ENCODE measurements at regions not wholly inside any gene's neighbourhood (a gene's known extent, or its start where the extent isn't known, plus 50 kb on each side); places are given as distances from the start of the nearest gene placed in this dataset.

- no peak for ATAC-seq
- Histone ChIP-seq H3K36me3 (ENCODE audit: control insufficient read depth in 2 of 3, insufficient read depth in 3 of 3, low read length in 3 of 3) (no peaks in the 10 kb centered on the region), H3K4me1 (ENCODE audit: control insufficient read depth in 2 of 2, insufficient read depth in 2 of 2, low read length in 2 of 2) (no peaks in the 10 kb centered on the region), H3K9me3 (ENCODE audit: control insufficient read depth in 2 of 3, low read length in 3 of 3) (no peaks in the 10 kb centered on the region), H3K4me3 (ENCODE audit: low read length) (no peak overlapping the region), H3K27ac (ENCODE audit: low read depth, low read length) (no peak overlapping the region), H3K27me3 (ENCODE audit: control insufficient read depth in 2 of 2, insufficient read depth in 2 of 2, low read length in 2 of 2) (no peaks in the 10 kb centered on the region)
- H3K27me3 Mint-ChIP-seq = peaks cover 0 to 4% (median 0%) of the 10 kb centered on the region in 5 donors
- DNase-seq = no peak
- ChIA-PET POLR2A (no interaction called here), CTCF (no interaction called here)
- intact Hi-C loops (cut with micrococcal nuclease) = no loop called here
- no peaks in the 10 kb centered on the region for H3K4me1 Mint-ChIP-seq
- peaks cover 0 to 7% (median 0%) of the 10 kb centered on the region in 11 donors for H3K9me3 Mint-ChIP-seq
- no peak overlapping the region for H3K4me3 Mint-ChIP-seq
- no peaks in the 10 kb centered on the region for H3K36me3 Mint-ChIP-seq
- no peak overlapping the region for H3K27ac Mint-ChIP-seq
These were observed 137.9 kb downstream of the SLC7A11 start for GRCh38 chr4:138104284-138104680.

DNA sequence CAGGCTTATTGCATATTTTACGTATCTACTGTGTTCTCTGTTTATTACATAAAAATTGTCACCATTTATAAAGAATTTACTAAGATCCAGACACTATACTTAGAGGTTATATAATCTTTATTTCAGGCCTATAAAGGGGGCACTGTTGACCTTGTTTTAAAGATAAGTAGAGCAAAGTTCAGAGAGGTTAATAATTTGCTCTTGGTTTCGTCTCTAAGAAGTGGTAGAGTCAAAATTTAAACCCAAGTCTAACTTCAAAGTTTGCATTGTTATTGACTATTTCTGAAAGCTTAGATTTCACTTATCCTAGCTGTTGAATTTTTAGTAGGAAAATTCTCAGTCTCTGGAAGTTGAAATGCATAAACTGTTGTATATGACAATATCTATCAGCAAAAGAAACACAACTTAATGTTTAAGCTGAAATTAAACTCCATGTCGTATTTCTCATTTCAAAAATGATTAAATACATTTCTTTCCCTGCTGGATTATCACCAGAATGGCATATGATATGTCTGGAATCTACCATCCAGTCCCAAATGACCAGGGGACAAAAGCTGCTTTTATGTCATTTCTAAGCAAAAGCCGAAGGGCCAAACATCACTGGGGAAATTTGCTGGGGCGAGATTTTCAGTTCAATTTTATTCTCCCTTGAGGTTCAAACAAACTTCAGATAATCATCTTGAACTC lies 138.4 kb downstream of the SLC7A11 start:
- ATAC-seq (no peak), DNase-seq (no peak)
- Histone ChIP-seq H3K27ac (ENCODE audit: low read depth, low read length) (no peak overlapping the region), H3K4me3 (ENCODE audit: low read length) (no peak overlapping the region), H3K27me3 (ENCODE audit: control insufficient read depth in 2 of 2, insufficient read depth in 2 of 2, low read length in 2 of 2) (no peaks in the 10 kb centered on the region), H3K9me3 (ENCODE audit: control insufficient read depth in 2 of 3, low read length in 3 of 3) (no peaks in the 10 kb centered on the region), H3K4me1 (ENCODE audit: control insufficient read depth in 2 of 2, insufficient read depth in 2 of 2, low read length in 2 of 2) (no peaks in the 10 kb centered on the region), H3K36me3 (ENCODE audit: control insufficient read depth in 2 of 3, insufficient read depth in 3 of 3, low read length in 3 of 3) (no peaks in the 10 kb centered on the region)
- intact Hi-C loops (cut with micrococcal nuclease) = no loop called here
- Mint-ChIP-seq H3K27ac (no peak overlapping the region), H3K4me1 (no peaks in the 10 kb centered on the region), H3K36me3 (no peaks in the 10 kb centered on the region), H3K4me3 (no peak overlapping the region), H3K9me3 (peaks cover 0 to 6% (median 0%) of the 10 kb centered on the region in 11 donors), H3K27me3 (peaks cover 0 to 4% (median 0%) of the 10 kb centered on the region in 5 donors)
- ChIA-PET POLR2A (no interaction called here), CTCF (no interaction called here)

DNA sequence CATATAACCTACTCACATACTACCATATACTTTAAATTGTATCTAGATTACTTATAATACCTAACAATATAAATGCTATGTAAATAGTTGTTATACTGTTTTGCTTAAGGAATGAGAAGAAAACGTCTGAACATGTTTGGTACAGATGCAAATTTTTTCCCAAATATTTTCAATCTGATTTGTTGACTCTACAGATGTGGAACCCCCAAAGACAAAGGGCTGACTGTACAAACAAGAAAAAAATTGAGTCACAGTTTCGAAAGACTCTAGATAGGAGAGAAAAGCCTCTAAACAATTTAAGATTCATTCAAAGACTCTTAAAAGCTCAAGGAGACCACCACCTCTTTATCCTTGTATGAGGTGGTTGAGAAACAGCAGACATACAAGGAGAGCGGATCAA lies 142.8 kb downstream of the SLC7A11 start:
- H3K27ac Mint-ChIP-seq = no peak overlapping the region
- Histone ChIP-seq H3K36me3 (ENCODE audit: control insufficient read depth in 2 of 3, insufficient read depth in 3 of 3, low read length in 3 of 3) (no peaks in the 10 kb centered on the region), H3K4me1 (ENCODE audit: control insufficient read depth in 2 of 2, insufficient read depth in 2 of 2, low read length in 2 of 2) (no peaks in the 10 kb centered on the region), H3K27ac (ENCODE audit: low read depth, low read length) (no peak overlapping the region), H3K27me3 (ENCODE audit: control insufficient read depth in 2 of 2, insufficient read depth in 2 of 2, low read length in 2 of 2) (no peaks in the 10 kb centered on the region), H3K4me3 (ENCODE audit: low read length) (no peak overlapping the region), H3K9me3 (ENCODE audit: control insufficient read depth in 2 of 3, low read length in 3 of 3) (no peaks in the 10 kb centered on the region)
- ChIA-PET CTCF (no interaction called here), POLR2A (no interaction called here)
- no peaks in the 10 kb centered on the region for H3K4me1 Mint-ChIP-seq
- H3K36me3 Mint-ChIP-seq = no peaks in the 10 kb centered on the region
- H3K27me3 Mint-ChIP-seq = no peaks in the 10 kb centered on the region
- ATAC-seq = no peak
- intact Hi-C loops (cut with micrococcal nuclease) = loop anchor here in 1 of 2 donors (10.0 kb wide), 1 partner anchor 155 kb away; no protein-coding TSS in a partner anchor
- DNase-seq = no peak
- no peaks in the 10 kb centered on the region for H3K9me3 Mint-ChIP-seq
- H3K4me3 Mint-ChIP-seq = no peak overlapping the region

- H3K27me3 ChIP-seq (ENCODE audit: control insufficient read depth in 2 of 2, insufficient read depth in 2 of 2, low read length in 2 of 2) = no peaks in the 10 kb centered on the region
- Mint-ChIP-seq H3K27ac (no peak overlapping the region), H3K36me3 (no peaks in the 10 kb centered on the region), H3K4me1 (no peaks in the 10 kb centered on the region), H3K4me3 (no peak overlapping the region), H3K27me3 (no peaks in the 10 kb centered on the region), H3K9me3 (no peaks in the 10 kb centered on the region)
- no peak overlapping the region for H3K27ac ChIP-seq (ENCODE audit: low read depth, low read length)
- ChIA-PET POLR2A (no interaction called here), CTCF (no interaction called here)
- H3K4me1 ChIP-seq (ENCODE audit: control insufficient read depth in 2 of 2, insufficient read depth in 2 of 2, low read length in 2 of 2) = no peaks in the 10 kb centered on the region
- ATAC-seq = no peak
- H3K9me3 ChIP-seq (ENCODE audit: control insufficient read depth in 2 of 3, low read length in 3 of 3) = no peaks in the 10 kb centered on the region
- DNase-seq = no peak
- intact Hi-C loops (cut with micrococcal nuclease) = loop anchor here in 1 of 2 donors (10.0 kb wide), 1 partner anchor 157 kb away; no protein-coding TSS in a partner anchor
- H3K4me3 ChIP-seq (ENCODE audit: low read length) = no peak overlapping the region
- H3K36me3 ChIP-seq (ENCODE audit: control insufficient read depth in 2 of 3, insufficient read depth in 3 of 3, low read length in 3 of 3) = no peaks in the 10 kb centered on the region
These were observed 144.1 kb downstream of the SLC7A11 start for GRCh38 chr4:138097912-138098600.

- ChIA-PET POLR2A (no interaction called here), CTCF (no interaction called here)
- intact Hi-C loops (cut with micrococcal nuclease) = loop anchor here in 1 of 2 donors (10.0 kb wide), 1 partner anchor 158 kb away; no protein-coding TSS in a partner anchor
These were observed 145.6 kb downstream of the SLC7A11 start for GRCh38 chr4:138096384-138097062.

DNA sequence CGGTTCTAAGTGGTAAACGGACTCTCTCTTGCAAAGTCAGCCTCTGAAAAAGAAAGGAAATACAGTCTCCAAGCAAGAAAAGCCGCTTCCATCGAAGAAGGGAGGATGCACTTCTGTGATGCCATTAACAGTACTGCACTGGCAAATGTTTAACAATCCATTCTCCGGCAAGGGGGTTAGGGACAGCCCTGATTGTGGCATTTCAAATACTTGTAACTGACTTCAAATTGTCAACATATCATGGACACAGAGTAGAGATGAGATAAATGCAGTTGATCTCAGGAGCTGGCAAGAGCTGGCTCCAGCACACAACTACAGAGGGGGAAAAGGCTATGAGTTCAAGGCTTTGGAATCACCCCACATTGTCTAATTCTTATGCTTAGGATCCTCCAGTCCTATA lies 146.8 kb downstream of the SLC7A11 start:
- Mint-ChIP-seq H3K27me3 (peaks cover 0 to 5% (median 0%) of the 10 kb centered on the region in 5 donors), H3K9me3 (no peaks in the 10 kb centered on the region), H3K4me1 (peaks cover 0 to under 1% (median 0%) of the 10 kb centered on the region in 7 donors), H3K4me3 (no peak overlapping the region), H3K36me3 (no peaks in the 10 kb centered on the region), H3K27ac (no peak overlapping the region)
- H3K27ac ChIP-seq (ENCODE audit: low read depth, low read length) = no peak overlapping the region
- ChIA-PET POLR2A (no interaction called here), CTCF (no interaction called here)
- H3K4me3 ChIP-seq (ENCODE audit: low read length) = no peak overlapping the region
- no peaks in the 10 kb centered on the region for H3K36me3 ChIP-seq (ENCODE audit: control insufficient read depth in 2 of 3, insufficient read depth in 3 of 3, low read length in 3 of 3)
- intact Hi-C loops (cut with micrococcal nuclease) = loop anchor here in 1 of 2 donors (10.0 kb wide), 1 partner anchor 159 kb away; no protein-coding TSS in a partner anchor
- ATAC-seq = no peak
- no peaks in the 10 kb centered on the region for H3K27me3 ChIP-seq (ENCODE audit: control insufficient read depth in 2 of 2, insufficient read depth in 2 of 2, low read length in 2 of 2)
- H3K4me1 ChIP-seq (ENCODE audit: control insufficient read depth in 2 of 2, insufficient read depth in 2 of 2, low read length in 2 of 2) = no peaks in the 10 kb centered on the region
- DNase-seq = no peak
- no peaks in the 10 kb centered on the region for H3K9me3 ChIP-seq (ENCODE audit: control insufficient read depth in 2 of 3, low read length in 3 of 3)

More at GRCh38 chr4:138096384-138097062, 145.6 kb downstream of the SLC7A11 start:
- H3K36me3 Mint-ChIP-seq = no peaks in the 10 kb centered on the region
- H3K27ac ChIP-seq (ENCODE audit: low read depth, low read length) = no peak overlapping the region
- no peaks in the 10 kb centered on the region for H3K36me3 ChIP-seq (ENCODE audit: control insufficient read depth in 2 of 3, insufficient read depth in 3 of 3, low read length in 3 of 3)
- H3K27me3 Mint-ChIP-seq = peaks cover 0 to 5% (median 0%) of the 10 kb centered on the region in 5 donors
- no peaks in the 10 kb centered on the region for H3K27me3 ChIP-seq (ENCODE audit: control insufficient read depth in 2 of 2, insufficient read depth in 2 of 2, low read length in 2 of 2)
- no peaks in the 10 kb centered on the region for H3K9me3 Mint-ChIP-seq
- H3K4me1 ChIP-seq (ENCODE audit: control insufficient read depth in 2 of 2, insufficient read depth in 2 of 2, low read length in 2 of 2) = no peaks in the 10 kb centered on the region
- H3K4me1 Mint-ChIP-seq = no peaks in the 10 kb centered on the region
- ATAC-seq = no peak
- no peak overlapping the region for H3K4me3 ChIP-seq (ENCODE audit: low read length)
- H3K9me3 ChIP-seq (ENCODE audit: control insufficient read depth in 2 of 3, low read length in 3 of 3) = no peaks in the 10 kb centered on the region
- DNase-seq = no peak
- no peak overlapping the region for H3K4me3 Mint-ChIP-seq
- no peak overlapping the region for H3K27ac Mint-ChIP-seq
